ENCODE measurements at regions not wholly inside any gene's neighbourhood (a gene's known extent, or its start where the extent isn't known, plus 50 kb on each side); places are given as distances from the start of the nearest gene placed in this dataset.

DNA sequence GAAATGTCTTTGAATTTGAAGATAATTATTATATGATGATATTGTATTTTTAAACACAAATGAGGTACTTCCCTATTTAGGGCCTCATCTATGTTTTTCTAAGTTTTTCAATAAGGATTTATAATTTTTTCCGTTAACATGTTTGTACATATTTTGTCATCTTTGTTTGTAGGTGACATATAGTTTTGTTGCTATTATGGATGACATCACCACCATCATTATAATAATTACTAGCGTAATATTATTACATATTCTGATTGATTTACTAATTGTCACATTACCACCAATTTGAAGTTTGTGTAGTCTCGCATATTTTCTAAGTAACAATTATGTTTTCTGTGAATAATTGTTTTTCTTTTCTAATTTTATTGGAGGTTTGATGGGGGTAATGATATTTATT is 147.2 kb upstream of the DAAM1 start:
- 97 to 100% (median 99%) methylated on average over 3 of the region's 3 CpGs for WGBS, 3 donors
- intact Hi-C loops (cut with DNase I): no loop called here
- Histone ChIP-seq H3K27me3 (no peaks in the 10 kb centered on the region), H3K27ac (no peak overlapping the region), H3K9me3 (no peaks in the 10 kb centered on the region), H3K4me3 (no peak overlapping the region), H3K4me1 (ENCODE audit: insufficient read depth) (no peaks in the 10 kb centered on the region), H3K36me3 (no peaks in the 10 kb centered on the region)
- TF ChIP-seq, protein P1, sequence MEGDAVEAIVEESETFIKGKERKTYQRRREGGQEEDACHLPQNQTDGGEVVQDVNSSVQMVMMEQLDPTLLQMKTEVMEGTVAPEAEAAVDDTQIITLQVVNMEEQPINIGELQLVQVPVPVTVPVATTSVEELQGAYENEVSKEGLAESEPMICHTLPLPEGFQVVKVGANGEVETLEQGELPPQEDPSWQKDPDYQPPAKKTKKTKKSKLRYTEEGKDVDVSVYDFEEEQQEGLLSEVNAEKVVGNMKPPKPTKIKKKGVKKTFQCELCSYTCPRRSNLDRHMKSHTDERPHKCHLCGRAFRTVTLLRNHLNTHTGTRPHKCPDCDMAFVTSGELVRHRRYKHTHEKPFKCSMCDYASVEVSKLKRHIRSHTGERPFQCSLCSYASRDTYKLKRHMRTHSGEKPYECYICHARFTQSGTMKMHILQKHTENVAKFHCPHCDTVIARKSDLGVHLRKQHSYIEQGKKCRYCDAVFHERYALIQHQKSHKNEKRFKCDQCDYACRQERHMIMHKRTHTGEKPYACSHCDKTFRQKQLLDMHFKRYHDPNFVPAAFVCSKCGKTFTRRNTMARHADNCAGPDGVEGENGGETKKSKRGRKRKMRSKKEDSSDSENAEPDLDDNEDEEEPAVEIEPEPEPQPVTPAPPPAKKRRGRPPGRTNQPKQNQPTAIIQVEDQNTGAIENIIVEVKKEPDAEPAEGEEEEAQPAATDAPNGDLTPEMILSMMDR (IDR thresholded peaks at IDR 0.05): no peak
- TF ChIP-seq EP300 (IDR thresholded peaks at IDR 0.05) (no peak), POLR2A (IDR thresholded peaks at IDR 0.05) (no peak)
- no peak for DNase-seq

DNA sequence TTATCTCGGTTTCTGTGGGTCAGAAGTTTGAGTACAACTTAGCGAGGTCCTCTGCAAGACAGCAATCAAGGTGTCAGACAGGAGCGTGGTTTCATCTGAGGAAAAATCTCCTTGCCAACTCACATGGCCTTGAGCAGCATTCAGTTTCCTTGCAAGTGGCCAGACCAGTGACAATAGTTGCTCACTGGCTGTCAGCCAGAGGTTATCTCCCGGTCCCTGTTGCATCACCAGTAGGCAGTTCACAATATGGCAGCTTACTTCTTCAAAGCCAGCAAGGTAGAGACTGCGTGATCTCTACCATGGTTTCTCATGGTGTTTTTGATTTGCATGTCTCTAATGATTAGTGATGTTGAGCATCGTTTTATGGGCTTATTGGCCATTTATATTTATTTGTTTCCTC is 143.8 kb upstream of the DAAM1 start:
- intact Hi-C loops (cut with DNase I): no loop called here
- Histone ChIP-seq H3K9me3 (no peaks in the 10 kb centered on the region), H3K4me1 (ENCODE audit: insufficient read depth) (no peaks in the 10 kb centered on the region), H3K4me3 (no peak overlapping the region), H3K27me3 (no peaks in the 10 kb centered on the region), H3K27ac (no peak overlapping the region), H3K36me3 (no peaks in the 10 kb centered on the region)
- TF ChIP-seq POLR2A (IDR thresholded peaks at IDR 0.05) (no peak), EP300 (IDR thresholded peaks at IDR 0.05) (no peak)
- TF ChIP-seq, protein P1 (IDR thresholded peaks at IDR 0.05): no peak
- 89 to 92% (median 90%) methylated on average over 6 of the region's 6 CpGs for WGBS, 3 donors
- DNase-seq: no peak

DNA sequence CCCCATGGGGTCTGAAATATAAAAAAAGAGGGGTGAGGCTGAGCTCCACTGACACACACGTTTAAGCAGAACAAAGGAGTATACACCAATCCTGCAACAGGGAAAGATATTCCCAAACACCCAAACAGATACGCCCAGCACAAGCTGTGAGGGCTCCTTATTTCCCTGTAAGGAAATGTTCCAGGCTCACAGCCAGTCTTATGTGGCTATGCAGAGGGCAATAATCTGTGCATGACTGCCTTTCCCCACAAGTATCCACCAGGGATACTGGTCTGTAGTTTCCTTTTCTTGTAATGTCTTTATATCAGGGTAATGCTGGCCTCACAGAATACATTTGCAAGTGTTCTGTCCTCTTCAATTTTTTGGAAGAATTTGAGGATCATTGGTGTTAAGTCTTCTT is 141.7 kb upstream of the DAAM1 start:
- DNase-seq: no peak
- Histone ChIP-seq H3K36me3 (no peaks in the 10 kb centered on the region), H3K4me3 (no peak overlapping the region), H3K27ac (no peak overlapping the region), H3K9me3 (no peaks in the 10 kb centered on the region), H3K4me1 (ENCODE audit: insufficient read depth) (no peaks in the 10 kb centered on the region), H3K27me3 (no peaks in the 10 kb centered on the region)
- WGBS, 3 donors: 50 to 75% (median 60%) methylated on average over 2 of the region's 2 CpGs
- intact Hi-C loops (cut with DNase I): no loop called here
- TF ChIP-seq EP300 (IDR thresholded peaks at IDR 0.05): no peak
- TF ChIP-seq, protein P1 (IDR thresholded peaks at IDR 0.05): no peak
- no peak for TF ChIP-seq POLR2A (IDR thresholded peaks at IDR 0.05)

DNA sequence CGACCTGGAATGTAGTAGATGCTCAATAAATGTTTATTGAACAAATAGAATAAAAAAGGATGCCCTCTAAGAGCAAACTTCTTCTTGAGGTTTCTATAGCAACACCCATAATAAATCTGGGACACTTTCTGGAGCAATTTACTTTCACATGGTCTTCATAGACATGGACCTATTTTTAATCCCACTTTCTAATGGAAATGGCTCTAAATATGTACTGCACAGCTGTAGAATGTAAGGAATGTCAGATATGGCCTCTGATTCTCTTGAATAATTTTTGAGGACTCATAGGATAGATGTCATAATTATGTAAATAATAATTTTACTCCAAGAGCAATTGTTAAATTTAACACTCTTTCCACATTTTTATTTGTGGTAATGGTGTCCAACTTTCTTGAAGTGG is 133.5 kb upstream of the DAAM1 start:
- WGBS, 3 donors: 60 to 75% (median 71%) methylated on average over 1 of the region's 1 CpG
- TF ChIP-seq POLR2A (IDR thresholded peaks at IDR 0.05) (no peak), EP300 (IDR thresholded peaks at IDR 0.05) (no peak)
- TF ChIP-seq, protein P1 (IDR thresholded peaks at IDR 0.05): no peak
- intact Hi-C loops (cut with DNase I): loop anchor here in 1 of 4 donors (10.0 kb wide), 1 partner anchor 550 kb away; no protein-coding TSS in a partner anchor

More for the DNA sequence above, 133.5 kb upstream of the DAAM1 start:
- Histone ChIP-seq H3K9me3 (no peaks in the 10 kb centered on the region), H3K4me3 (no peak overlapping the region), H3K36me3 (no peaks in the 10 kb centered on the region), H3K27ac (no peak overlapping the region), H3K4me1 (ENCODE audit: insufficient read depth) (no peaks in the 10 kb centered on the region), H3K27me3 (no peaks in the 10 kb centered on the region)
- no peak for DNase-seq
